Upper lobe of left lung (tissue), 6 donors: ENCODE measurements at regions not wholly inside any gene's neighbourhood (a gene's known extent, or its start where the extent isn't known, plus 50 kb on each side); places are given as distances from the start of the nearest gene placed in this dataset.

Experiments used
- ATAC-seq, 2 donors: fragments of 200-7000 bp; cut with Tn5 transposase; one replicate each; pipeline ENCODE4 v1.9.1; 2022; ENCODE audit warnings: mild to moderate bottlenecking in 2 of 2, moderate library complexity in 2 of 2; ENCODE audit not compliant: low FRiP score in 2 of 2
- DNase-seq, 2 donors: peaks; one replicate each; pipeline ENCODE4 v3.0.0-alpha.2; 2019 to 2020
- H3K27ac ChIP-seq, 4 donors: fragments of 200-600 bp; sonication (generic); one replicate each; pipeline ENCODE4 v1.5.1; 2016 to 2019
- H3K27me3 ChIP-seq, 4 donors: fragments of 200-600 bp; sonication (generic); one replicate each; pipeline ENCODE4 v1.5.1; 2017 to 2019
- H3K36me3 ChIP-seq, 4 donors: fragments of 200-600 bp; sonication (generic); one replicate each; pipeline ENCODE4 v1.5.1; 2016 to 2019
- H3K4me1 ChIP-seq, 4 donors: fragments of 200-600 bp; sonication (generic); one replicate each; pipeline ENCODE4 v1.5.1; 2018 to 2019
- H3K4me3 ChIP-seq, 4 donors: fragments of 200-600 bp; sonication (generic); one replicate each; pipeline ENCODE4 v1.5.1; 2017 to 2019; ENCODE audit warnings: mild to moderate bottlenecking in 2 of 4, moderate library complexity in 1 of 4
- H3K9me3 ChIP-seq, 4 donors: fragments of 200-600 bp; sonication (generic); one replicate each; pipeline ENCODE4 v1.5.1; 2018 to 2019
- EP300 ChIP-seq, 4 donors: sonication (generic); formaldehyde crosslinking; IDR thresholded peaks; one replicate each; pipeline ENCODE4 v1.5.1; 2017; ENCODE audit warnings: antibody characterized with exemption in 4 of 4, control low read depth in 2 of 4
- POLR2A ChIP-seq, 4 donors: fragments of 450-650 bp; IDR thresholded peaks; one replicate each; pipeline ENCODE4 v1.5.1; 2016 to 2017; ENCODE audit warnings: antibody characterized with exemption in 4 of 4, mild to moderate bottlenecking in 2 of 4
- POLR2AphosphoS5 ChIP-seq, 2 donors: sonication (generic); formaldehyde crosslinking; IDR thresholded peaks; one replicate each; pipeline ENCODE4 v1.5.1; 2017; ENCODE audit warnings: antibody characterized with exemption in 2 of 2
- WGBS, 2 donors: methylation state at CpG; one replicate each; pipeline ENCODE4 v1.1.5; 2017 to 2018; 5-methylcytosine and 5-hydroxymethylcytosine counted together
- TF ChIP-seq, protein P1 (sequence below), 6 experiments: fragments of 450-650 bp in 4 of 6; fragments of 200-600 bp in 2 of 6; sonication (generic) in 2 of 6; IDR thresholded peaks; one replicate each; pipeline ENCODE4 v1.5.1; 2016 to 2019; ENCODE audit warnings: antibody characterized with exemption in 6 of 6
- donor health status: DM: no; HTN: no; CAD: no; lungs with moderate emphysema.
- donor health status: DM: no; HTN: yes; CAD: no; lungs with severe emphysema.

DNA sequence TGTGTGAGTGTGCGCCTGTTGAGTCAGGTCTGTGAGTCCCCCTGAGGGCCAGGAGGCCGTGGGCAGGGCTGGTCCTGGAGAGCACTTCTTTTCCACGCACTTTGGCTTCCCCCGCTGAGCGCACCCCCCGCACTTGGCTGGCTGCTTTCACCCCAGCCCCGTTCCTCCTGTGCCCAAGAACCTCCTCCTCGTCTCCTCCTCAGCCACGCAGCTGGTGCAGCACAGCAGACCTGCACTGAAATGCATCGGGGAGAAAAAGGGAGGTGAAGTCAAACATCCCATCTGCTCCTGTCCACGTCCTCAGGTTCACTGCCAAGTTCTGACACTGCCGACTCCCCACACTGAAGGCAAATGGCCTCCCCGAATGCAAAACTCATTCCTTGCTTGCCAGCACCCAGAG is 362.7 kb upstream of the SFSWAP start:
- H3K27ac ChIP-seq = no peak overlapping the region
- H3K4me1 ChIP-seq = no peaks in the 10 kb centered on the region
- no peak overlapping the region for H3K4me3 ChIP-seq
- H3K27me3 ChIP-seq = no peaks in the 10 kb centered on the region
- no peaks in the 10 kb centered on the region for H3K9me3 ChIP-seq
- WGBS, 2 donors = 46 to 54% methylated on average over 7 to 13 of the region's 13 CpGs
- no peaks in the 10 kb centered on the region for H3K36me3 ChIP-seq
- DNase-seq = no peak
- ATAC-seq = no peak
- TF ChIP-seq POLR2A (IDR thresholded peaks at IDR 0.05) (no peak), EP300 (IDR thresholded peaks at IDR 0.05) (no peak), POLR2AphosphoS5 (IDR thresholded peaks at IDR 0.05) (no peak)
- TF ChIP-seq, protein P1, sequence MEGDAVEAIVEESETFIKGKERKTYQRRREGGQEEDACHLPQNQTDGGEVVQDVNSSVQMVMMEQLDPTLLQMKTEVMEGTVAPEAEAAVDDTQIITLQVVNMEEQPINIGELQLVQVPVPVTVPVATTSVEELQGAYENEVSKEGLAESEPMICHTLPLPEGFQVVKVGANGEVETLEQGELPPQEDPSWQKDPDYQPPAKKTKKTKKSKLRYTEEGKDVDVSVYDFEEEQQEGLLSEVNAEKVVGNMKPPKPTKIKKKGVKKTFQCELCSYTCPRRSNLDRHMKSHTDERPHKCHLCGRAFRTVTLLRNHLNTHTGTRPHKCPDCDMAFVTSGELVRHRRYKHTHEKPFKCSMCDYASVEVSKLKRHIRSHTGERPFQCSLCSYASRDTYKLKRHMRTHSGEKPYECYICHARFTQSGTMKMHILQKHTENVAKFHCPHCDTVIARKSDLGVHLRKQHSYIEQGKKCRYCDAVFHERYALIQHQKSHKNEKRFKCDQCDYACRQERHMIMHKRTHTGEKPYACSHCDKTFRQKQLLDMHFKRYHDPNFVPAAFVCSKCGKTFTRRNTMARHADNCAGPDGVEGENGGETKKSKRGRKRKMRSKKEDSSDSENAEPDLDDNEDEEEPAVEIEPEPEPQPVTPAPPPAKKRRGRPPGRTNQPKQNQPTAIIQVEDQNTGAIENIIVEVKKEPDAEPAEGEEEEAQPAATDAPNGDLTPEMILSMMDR (IDR thresholded peaks at IDR 0.05) = no peak

GRCh38 chr12:131348646-131349045 is 362.2 kb upstream of the SFSWAP start:
- H3K27ac ChIP-seq = no peak overlapping the region
- 38 to 41% methylated on average over 4 of the region's 4 CpGs for WGBS, 2 donors
- ATAC-seq (no peak), DNase-seq (no peak)
- H3K27me3 ChIP-seq = no peaks in the 10 kb centered on the region
- H3K9me3 ChIP-seq = no peaks in the 10 kb centered on the region
- no peaks in the 10 kb centered on the region for H3K4me1 ChIP-seq
- H3K36me3 ChIP-seq = no peaks in the 10 kb centered on the region
- TF ChIP-seq EP300 (IDR thresholded peaks at IDR 0.05) = no peak
- TF ChIP-seq POLR2AphosphoS5 (IDR thresholded peaks at IDR 0.05) = no peak
- no peak for TF ChIP-seq POLR2A (IDR thresholded peaks at IDR 0.05)
- TF ChIP-seq, protein P1 (IDR thresholded peaks at IDR 0.05) = no peak
- no peak overlapping the region for H3K4me3 ChIP-seq

DNA sequence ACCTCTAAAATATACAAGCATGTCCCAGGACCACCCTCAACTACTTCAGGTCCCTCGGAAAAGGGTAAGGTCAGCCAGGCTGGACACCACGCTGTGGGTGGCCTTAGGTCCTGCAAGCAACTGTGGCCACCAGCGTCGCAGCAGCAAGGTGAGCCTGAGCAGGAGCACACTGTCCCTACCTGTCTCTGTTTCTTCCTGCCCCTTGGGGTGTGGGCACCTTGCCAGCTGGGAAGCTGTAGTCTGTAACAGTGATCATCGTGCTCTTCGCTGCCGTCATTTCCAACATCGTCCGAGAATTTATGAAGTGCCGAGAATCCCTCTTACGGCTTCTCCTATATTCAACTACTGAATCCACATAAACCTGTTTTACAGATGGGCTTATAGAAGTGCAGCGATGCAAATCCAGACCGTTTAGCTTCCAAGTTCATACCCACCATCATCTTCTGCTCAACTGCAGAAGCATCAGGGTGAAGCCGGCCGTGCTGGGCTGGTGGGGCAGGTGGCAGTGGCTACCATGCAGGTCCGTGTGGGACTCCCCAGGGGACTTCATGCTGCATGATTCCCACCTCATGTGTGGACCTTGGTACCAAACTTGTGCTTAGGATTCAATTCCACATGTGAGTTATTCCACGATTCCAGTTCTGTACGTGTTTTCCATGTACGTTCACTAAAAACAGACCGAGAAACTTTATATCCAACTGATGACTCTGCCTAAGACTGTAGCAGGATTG is 361.3 kb upstream of the SFSWAP start:
- no peak for DNase-seq
- ATAC-seq = no peak
- Histone ChIP-seq H3K36me3 (no peaks in the 10 kb centered on the region), H3K27ac (no peak overlapping the region), H3K4me1 (no peaks in the 10 kb centered on the region), H3K27me3 (no peaks in the 10 kb centered on the region), H3K4me3 (no peak overlapping the region), H3K9me3 (no peaks in the 10 kb centered on the region)
- no peak for TF ChIP-seq POLR2A (IDR thresholded peaks at IDR 0.05)
- TF ChIP-seq POLR2AphosphoS5 (IDR thresholded peaks at IDR 0.05) = no peak
- TF ChIP-seq, protein P1 (IDR thresholded peaks at IDR 0.05) = no peak
- no peak for TF ChIP-seq EP300 (IDR thresholded peaks at IDR 0.05)
- 86 to 90% methylated on average over 20 of the region's 20 CpGs for WGBS, 2 donors

- Histone ChIP-seq H3K9me3 (no peaks in the 10 kb centered on the region), H3K4me1 (no peaks in the 10 kb centered on the region), H3K27ac (no peak overlapping the region), H3K36me3 (no peaks in the 10 kb centered on the region), H3K4me3 (no peak overlapping the region), H3K27me3 (no peaks in the 10 kb centered on the region)
- TF ChIP-seq POLR2AphosphoS5 (IDR thresholded peaks at IDR 0.05) (no peak), EP300 (IDR thresholded peaks at IDR 0.05) (no peak), POLR2A (IDR thresholded peaks at IDR 0.05) (no peak)
- TF ChIP-seq, protein P1 (IDR thresholded peaks at IDR 0.05) = no peak
- DNase-seq = no peak
- 65 to 79% methylated on average over 2 to 3 of the region's 3 CpGs for WGBS, 2 donors
- ATAC-seq = no peak
Measured at GRCh38 chr12:131350943-131351318, 360.0 kb upstream of the SFSWAP start.
